Activated CD4-positive, alpha-beta T cell treated with anti-CD3 and anti-CD28 coated beads for 36 hours (primary cell): ENCODE measurements at regions not wholly inside any gene's neighbourhood (a gene's known extent, or its start where the extent isn't known, plus 50 kb on each side); places are given as distances from the start of the nearest gene placed in this dataset.

ENCODE experiments used
- ATAC-seq: fragments of 200-7000 bp; cut with Tn5 transposase; one replicate; pipeline ENCODE4 v1.10.0; 2021; ENCODE audit warnings: mild to moderate bottlenecking, moderate library complexity
- CTCF ChIA-PET: fragments of 350-600 bp; sonication (Branson Sonifier 250); formaldehyde crosslinking; loops from one replicate; lab custom pipeline; 2021; ENCODE audit warnings: antibody characterized with exemption; lab: Charles Lee
- POLR2A ChIA-PET: fragments of 350-600 bp; sonication (Branson Sonifier 250); formaldehyde crosslinking; loops from one replicate; lab custom pipeline; 2021; ENCODE audit warnings: antibody characterized with exemption, inconsistent platforms; lab: Charles Lee
- DNase-seq: peaks from one replicate; pipeline ENCODE4 v3.0.0-alpha.2; 2020
- H3K27ac Mint-ChIP-seq: one replicate; pipeline ENCODE4 v1.8.0; 2021; ENCODE audit warnings: mixed read lengths
- H3K27me3 Mint-ChIP-seq: one replicate; pipeline ENCODE4 v1.8.0; 2021; ENCODE audit warnings: mixed read lengths
- H3K36me3 Mint-ChIP-seq: one replicate; pipeline ENCODE4 v1.8.0; 2021; ENCODE audit warnings: low read depth, mixed read lengths
- H3K4me1 Mint-ChIP-seq: one replicate; pipeline ENCODE4 v1.8.0; 2021; ENCODE audit warnings: mixed read lengths
- H3K4me3 Mint-ChIP-seq: one replicate; pipeline ENCODE4 v1.8.0; 2021; ENCODE audit warnings: mild to moderate bottlenecking, moderate library complexity, mixed read lengths
- H3K9me3 Mint-ChIP-seq: one replicate; pipeline ENCODE4 v1.8.0; 2021; ENCODE audit warnings: low read depth, mixed read lengths
- intact Hi-C, 2 experiments: fragments of 100-400 bp; cut with DNase I in 1 of 2; cut with micrococcal nuclease in 1 of 2; formaldehyde crosslinking; loops; one replicate each; pipeline versions ENCODE4 v1.14.2 to v1.15.1; 2022 to 2024; cut with DNase I, micrococcal nuclease

DNA sequence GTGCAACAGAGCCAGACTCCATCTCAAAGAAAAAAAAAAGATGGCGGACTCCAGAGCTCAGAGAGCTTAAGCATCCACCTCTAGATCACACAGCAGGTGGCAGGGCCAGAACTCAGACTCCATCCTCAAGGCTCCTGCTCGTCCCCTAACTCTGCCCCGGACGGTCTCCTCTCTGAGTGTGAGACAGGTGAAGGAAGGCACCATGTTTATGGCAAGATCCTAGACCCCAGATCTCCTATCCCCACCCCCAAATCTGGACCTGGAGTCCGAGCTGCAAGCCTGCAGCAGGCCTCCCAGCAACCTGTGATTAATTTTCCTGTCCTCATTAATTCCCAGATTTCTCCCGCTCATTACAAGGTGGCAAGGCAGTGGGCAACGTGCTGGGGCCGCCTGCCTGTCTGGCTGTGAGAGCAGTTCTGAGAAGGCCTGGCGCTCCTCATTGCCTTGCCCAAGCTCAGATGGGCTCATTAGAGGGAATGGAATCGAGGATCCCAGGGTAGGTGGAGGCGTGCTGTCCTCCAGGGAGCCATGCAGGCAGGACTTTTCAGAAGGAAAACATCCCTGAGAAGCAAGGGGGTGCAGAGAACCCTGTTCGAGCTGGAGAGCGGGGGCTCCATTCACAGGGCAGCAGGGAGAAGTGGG is 296.6 kb upstream of the RTL1 start:
- intact Hi-C loops = no loop called here
- no peak overlapping the region for H3K4me3 Mint-ChIP-seq
- no peak overlapping the region for H3K27ac Mint-ChIP-seq
- no peak for DNase-seq
- ATAC-seq = no peak
- ChIA-PET CTCF (interaction anchor here (0.6 kb wide), 1 partner anchor 28 kb away, joined by 4 read pairs; no protein-coding TSS in a partner anchor), POLR2A (no interaction called here)
- no peaks in the 10 kb centered on the region for H3K27me3 Mint-ChIP-seq
- peaks cover 6% of the 10 kb centered on the region for H3K9me3 Mint-ChIP-seq
- no peaks in the 10 kb centered on the region for H3K36me3 Mint-ChIP-seq
- no peaks in the 10 kb centered on the region for H3K4me1 Mint-ChIP-seq

DNA sequence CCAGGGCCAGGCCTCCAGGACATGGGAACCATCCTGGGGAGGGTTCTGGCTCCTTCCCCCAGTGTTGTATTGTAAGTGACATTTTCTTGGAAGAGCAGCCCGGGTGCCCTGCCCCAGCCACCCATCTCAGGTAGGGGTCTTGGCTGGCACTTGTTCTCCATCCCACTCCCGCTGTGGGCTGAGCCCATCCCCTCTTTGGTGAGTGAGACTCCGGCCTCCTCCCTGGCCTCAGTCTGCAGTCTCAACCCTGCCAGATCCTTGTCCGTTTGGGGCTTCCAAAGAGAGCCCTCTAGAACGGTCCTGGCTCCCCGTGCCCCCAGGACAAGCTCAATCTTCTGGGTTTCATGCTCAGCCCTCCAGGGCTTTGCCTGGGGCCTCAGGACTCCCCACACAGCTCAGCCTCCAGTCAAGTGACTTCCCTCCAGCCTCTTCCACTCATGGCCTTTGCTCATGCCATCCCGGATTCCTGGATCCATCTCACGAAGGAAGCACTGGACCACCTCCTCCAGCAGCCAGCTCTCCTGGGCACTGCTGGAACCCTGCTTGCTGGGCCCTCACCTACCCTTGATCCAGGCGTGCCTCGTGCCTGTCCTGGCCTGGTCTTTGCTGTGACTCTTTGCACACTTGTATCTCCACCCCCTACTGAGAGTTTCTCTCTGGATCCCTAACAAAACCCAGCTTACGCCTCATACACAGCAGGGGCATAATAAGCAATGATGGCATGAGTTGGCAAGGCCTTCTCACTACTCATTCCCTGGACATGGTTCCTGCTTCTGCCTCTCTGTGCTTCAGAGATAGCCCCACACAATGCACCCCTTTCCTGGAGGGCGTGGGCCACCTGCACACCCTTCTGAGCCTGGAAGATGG is 297.4 kb upstream of the RTL1 start:
- POLR2A ChIA-PET = no interaction called here
- ATAC-seq (no peak), DNase-seq (no peak)
- no peak overlapping the region for H3K4me3 Mint-ChIP-seq
- H3K9me3 Mint-ChIP-seq = peaks cover 13% of the 10 kb centered on the region
- no peaks in the 10 kb centered on the region for H3K27me3 Mint-ChIP-seq
- intact Hi-C loops = no loop called here
- CTCF ChIA-PET = interaction anchor here (0.6 kb wide), 1 partner anchor 29 kb away, joined by 4 read pairs; no protein-coding TSS in a partner anchor
- H3K27ac Mint-ChIP-seq = no peak overlapping the region
- no peaks in the 10 kb centered on the region for H3K4me1 Mint-ChIP-seq
- no peaks in the 10 kb centered on the region for H3K36me3 Mint-ChIP-seq

DNA sequence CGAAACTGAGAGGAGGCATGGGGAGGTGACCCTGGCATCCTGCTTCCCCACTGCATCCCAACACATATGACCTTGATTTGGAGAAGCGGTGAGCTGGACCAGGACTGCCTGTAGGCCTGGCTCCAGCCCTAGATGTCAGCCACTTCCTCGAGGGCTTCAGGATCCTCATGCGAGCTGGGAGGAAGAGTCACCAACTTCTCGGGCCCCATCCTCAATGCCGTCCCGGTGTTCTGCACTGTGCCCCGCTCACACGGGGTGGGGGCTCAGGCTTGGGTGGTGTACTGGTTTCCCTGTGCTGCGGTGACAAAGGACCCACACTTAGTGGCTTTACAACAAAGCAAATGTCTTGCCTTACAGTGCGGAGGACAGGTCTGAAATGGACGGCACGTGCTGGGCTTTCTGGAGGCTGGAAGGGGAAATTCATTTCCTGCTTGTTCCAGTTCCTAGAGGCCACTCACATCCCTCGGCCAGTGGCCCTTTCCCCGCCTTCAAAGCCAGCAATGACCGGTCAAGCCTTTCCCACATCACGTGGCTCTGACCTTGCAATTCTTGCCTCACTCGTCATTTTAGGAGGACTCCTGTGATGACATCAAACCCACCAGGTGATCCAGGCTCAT is 298.1 kb upstream of the RTL1 start:
- Mint-ChIP-seq H3K36me3 (no peaks in the 10 kb centered on the region), H3K27me3 (no peaks in the 10 kb centered on the region), H3K9me3 (peaks cover 17% of the 10 kb centered on the region), H3K4me3 (no peak overlapping the region), H3K27ac (no peak overlapping the region), H3K4me1 (no peaks in the 10 kb centered on the region)
- DNase-seq (no peak), ATAC-seq (no peak)
- POLR2A ChIA-PET = no interaction called here
- CTCF ChIA-PET = no interaction called here
- intact Hi-C loops = no loop called here

DNA sequence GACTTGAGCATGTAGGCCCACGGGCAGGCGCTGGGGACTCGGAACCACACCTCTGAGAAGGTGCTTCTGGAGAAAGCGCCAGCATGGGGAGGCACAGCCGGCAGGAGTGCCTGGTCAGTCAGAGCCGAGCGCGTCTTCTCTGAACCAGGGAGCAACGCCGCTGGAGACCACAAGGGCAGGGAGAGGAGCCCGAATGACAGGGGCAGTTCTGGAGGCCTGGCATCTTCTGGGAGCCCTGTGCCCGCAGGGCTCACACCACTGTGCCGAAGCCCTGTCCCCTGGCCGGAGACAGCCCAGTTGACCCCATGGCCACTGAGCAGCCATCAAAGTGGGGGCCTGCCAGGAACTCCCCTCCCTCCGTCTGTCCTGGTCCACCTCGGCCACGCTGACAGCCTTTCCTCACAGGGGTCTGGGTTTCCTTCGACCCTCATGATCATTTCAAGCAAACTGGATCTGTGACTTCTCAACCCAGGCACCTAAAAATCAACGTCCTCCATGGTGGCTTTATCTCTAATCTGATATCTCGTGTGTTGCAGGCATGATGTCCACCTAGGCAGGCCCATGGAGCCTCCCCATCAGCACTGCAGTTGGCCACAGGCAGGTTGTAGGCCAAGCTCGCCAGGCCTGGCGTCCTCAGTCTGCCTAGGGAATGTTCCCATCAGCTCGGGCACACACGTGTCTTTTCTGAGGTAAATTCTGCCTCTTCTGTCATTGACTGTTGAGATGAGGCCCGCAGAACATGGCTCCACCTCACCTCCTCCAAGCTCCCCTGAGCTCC is 299.3 kb upstream of the RTL1 start:
- DNase-seq = no peak
- H3K4me1 Mint-ChIP-seq = no peaks in the 10 kb centered on the region
- CTCF ChIA-PET = interaction anchor here (0.6 kb wide), 1 partner anchor 187 kb away, joined by 6 read pairs; no protein-coding TSS in a partner anchor
- no peak overlapping the region for H3K4me3 Mint-ChIP-seq
- no peaks in the 10 kb centered on the region for H3K36me3 Mint-ChIP-seq
- no peak for ATAC-seq
- POLR2A ChIA-PET = no interaction called here
- no peak overlapping the region for H3K27ac Mint-ChIP-seq
- no peaks in the 10 kb centered on the region for H3K27me3 Mint-ChIP-seq
- H3K9me3 Mint-ChIP-seq = peaks cover 24% of the 10 kb centered on the region
- intact Hi-C loops = no loop called here

DNA sequence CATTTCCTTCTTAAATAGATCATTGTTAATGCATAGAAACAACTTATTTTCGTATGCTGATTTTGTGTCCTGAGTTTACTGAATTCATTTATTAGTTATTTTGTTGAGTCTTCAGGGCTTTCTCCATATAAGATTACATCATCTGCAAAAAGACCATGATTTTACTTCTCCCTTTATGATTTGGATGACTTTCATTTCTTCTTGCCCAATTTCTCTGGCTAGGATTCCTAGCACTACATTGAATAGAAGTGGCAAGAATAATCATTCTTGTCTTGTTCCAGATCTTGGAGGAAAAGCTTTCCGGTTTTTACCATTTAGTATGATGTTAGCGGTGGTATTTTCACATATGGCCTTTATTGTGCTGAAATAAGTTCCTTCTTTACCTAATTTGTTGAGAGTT is 303.0 kb upstream of the RTL1 start:
- CTCF ChIA-PET = interaction anchor here (0.7 kb wide), 1 partner anchor 127 kb away, joined by 3 read pairs; no protein-coding TSS in a partner anchor
- no peak overlapping the region for H3K4me3 Mint-ChIP-seq
- POLR2A ChIA-PET = no interaction called here
- ATAC-seq (no peak), DNase-seq (no peak)
- H3K27ac Mint-ChIP-seq = no peak overlapping the region
- peaks cover 2% of the 10 kb centered on the region for H3K36me3 Mint-ChIP-seq
- H3K27me3 Mint-ChIP-seq = peaks cover 2% of the 10 kb centered on the region
- peaks cover 46% of the 10 kb centered on the region for H3K9me3 Mint-ChIP-seq
- H3K4me1 Mint-ChIP-seq = no peaks in the 10 kb centered on the region
- intact Hi-C loops = no loop called here

DNA sequence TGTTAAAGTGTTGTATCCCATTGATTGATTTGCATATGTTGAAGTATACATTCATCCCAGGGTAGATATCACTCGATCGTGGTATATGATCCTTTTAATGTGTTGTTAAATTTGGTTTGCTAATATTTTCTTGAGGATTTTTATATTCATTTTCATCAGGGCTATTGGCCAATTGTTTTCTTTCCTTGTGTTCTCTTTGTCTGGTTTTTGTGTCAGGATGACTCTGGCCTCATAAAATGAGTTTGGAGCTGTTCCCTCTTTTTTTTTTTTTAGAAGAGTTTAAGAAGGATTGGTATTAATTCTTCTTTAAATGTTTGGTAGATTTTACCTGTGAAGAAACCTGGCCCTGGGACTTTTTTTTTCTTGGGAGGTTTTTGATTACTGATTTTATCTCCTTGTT is 303.5 kb upstream of the RTL1 start:
- intact Hi-C loops = no loop called here
- H3K4me1 Mint-ChIP-seq = no peaks in the 10 kb centered on the region

DNA sequence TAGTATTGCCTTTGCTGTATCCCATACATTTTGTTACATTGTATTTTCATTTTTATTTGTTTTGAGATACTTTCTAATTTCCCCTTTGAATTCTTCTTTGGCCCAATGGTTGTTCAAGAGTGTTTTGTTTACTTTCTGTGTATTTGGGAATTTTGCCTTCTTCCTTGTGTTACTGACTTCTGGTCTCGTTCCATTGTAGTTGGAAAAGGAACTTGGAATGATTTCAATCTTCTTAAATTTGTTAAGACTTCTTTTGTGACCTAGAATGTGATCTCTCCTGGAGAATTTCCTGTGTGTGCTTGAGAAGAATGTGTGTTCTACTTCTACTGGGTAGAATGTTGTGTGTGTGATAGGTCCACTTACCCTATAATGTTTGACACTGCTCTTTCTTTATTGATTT is 304.4 kb upstream of the RTL1 start:
- ATAC-seq (no peak), DNase-seq (no peak)
- Mint-ChIP-seq H3K9me3 (peaks cover 52% of the 10 kb centered on the region), H3K36me3 (peaks cover 2% of the 10 kb centered on the region), H3K4me1 (no peaks in the 10 kb centered on the region), H3K27ac (no peak overlapping the region), H3K27me3 (peaks cover 2% of the 10 kb centered on the region), H3K4me3 (no peak overlapping the region)
- ChIA-PET POLR2A (no interaction called here), CTCF (no interaction called here)
- intact Hi-C loops = no loop called here

More for the DNA sequence above, 303.5 kb upstream of the RTL1 start:
- H3K9me3 Mint-ChIP-seq = peaks cover 49% of the 10 kb centered on the region
- no peak overlapping the region for H3K27ac Mint-ChIP-seq
- H3K36me3 Mint-ChIP-seq = peaks cover 2% of the 10 kb centered on the region
- ChIA-PET POLR2A (no interaction called here), CTCF (interaction anchor here (0.7 kb wide), 1 partner anchor 127 kb away, joined by 3 read pairs; no protein-coding TSS in a partner anchor)
- DNase-seq (no peak), ATAC-seq (no peak)
- peaks cover 2% of the 10 kb centered on the region for H3K27me3 Mint-ChIP-seq
- no peak overlapping the region for H3K4me3 Mint-ChIP-seq

DNA sequence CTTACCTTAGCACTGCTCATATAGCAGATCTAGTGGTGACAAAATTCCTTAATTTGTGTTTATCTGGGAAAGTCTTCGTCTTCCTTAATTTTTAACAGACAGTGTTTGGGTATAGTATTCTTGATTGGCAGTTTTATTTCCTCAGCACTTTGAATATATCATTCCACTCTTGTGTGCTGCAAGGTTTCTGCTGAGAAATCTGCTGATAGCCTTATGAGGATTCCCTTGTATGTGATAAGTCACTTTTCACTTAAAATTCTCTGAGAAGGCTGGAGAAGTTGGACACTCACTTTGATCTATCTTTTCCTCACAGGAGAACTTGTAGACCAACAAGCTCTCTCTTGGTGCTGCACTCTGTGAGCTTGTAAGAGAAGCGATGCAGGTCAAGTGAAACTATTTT is 306.1 kb upstream of the RTL1 start:
- POLR2A ChIA-PET = no interaction called here
- H3K36me3 Mint-ChIP-seq = peaks cover 2% of the 10 kb centered on the region
- H3K27ac Mint-ChIP-seq = no peak overlapping the region
- CTCF ChIA-PET = no interaction called here
- DNase-seq = no peak
- H3K27me3 Mint-ChIP-seq = peaks cover 2% of the 10 kb centered on the region
- peaks cover 54% of the 10 kb centered on the region for H3K9me3 Mint-ChIP-seq
- no peaks in the 10 kb centered on the region for H3K4me1 Mint-ChIP-seq
- no peak overlapping the region for H3K4me3 Mint-ChIP-seq
- intact Hi-C loops = no loop called here
- no peak for ATAC-seq

DNA sequence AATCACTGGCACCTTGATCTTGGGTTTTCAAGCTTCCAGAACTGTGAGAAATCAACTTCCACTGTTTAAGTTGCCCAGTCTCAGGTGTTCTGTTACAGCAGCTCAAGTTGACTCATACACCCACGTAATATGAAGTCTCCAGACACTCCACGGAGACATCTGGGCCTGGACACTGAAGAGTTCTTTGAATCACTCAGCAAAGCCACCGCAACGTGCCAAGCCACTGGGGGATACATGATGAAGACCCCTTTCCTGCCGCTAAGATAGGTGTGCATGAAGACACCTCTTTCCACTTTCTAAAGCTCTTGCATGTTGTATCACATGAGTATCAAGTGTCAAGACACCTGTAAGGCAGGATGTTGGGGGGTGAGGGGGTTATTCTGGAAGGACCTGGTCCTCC is 311.7 kb upstream of the RTL1 start:
- intact Hi-C loops = no loop called here
- POLR2A ChIA-PET = interaction anchor here (0.6 kb wide), 1 partner anchor 9 kb away, joined by 3 read pairs; no protein-coding TSS in a partner anchor
- peaks cover 2% of the 10 kb centered on the region for H3K27me3 Mint-ChIP-seq
- no peaks in the 10 kb centered on the region for H3K4me1 Mint-ChIP-seq
- H3K9me3 Mint-ChIP-seq = peaks cover 20% of the 10 kb centered on the region
- H3K36me3 Mint-ChIP-seq = no peaks in the 10 kb centered on the region
- DNase-seq = no peak
- no peak overlapping the region for H3K27ac Mint-ChIP-seq
- no peak for ATAC-seq
- H3K4me3 Mint-ChIP-seq = no peak overlapping the region
- CTCF ChIA-PET = interaction anchor here (0.6 kb wide), 1 partner anchor 740 kb away, joined by 3 read pairs; no protein-coding TSS in a partner anchor

DNA sequence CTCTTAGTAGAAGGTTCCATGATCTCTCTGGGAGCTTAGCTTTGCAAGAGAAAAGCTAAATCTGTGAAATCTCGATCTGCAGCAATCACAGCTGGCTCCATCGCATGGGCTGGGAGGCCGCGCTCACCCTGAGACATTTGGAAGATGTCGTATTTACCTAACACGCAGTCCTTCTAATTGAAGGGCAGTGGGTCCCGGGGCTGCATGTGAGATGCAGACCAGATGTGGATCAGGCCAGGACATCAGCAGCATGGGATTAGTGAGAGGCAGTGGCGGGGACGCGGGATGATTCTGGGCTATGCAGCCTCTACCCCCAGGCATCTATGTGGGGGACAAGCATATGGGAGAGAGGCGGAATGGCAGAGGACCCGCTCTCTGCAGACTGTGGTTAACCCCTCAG is 312.4 kb upstream of the RTL1 start:
- no peaks in the 10 kb centered on the region for H3K4me1 Mint-ChIP-seq
- DNase-seq (no peak), ATAC-seq (no peak)
- CTCF ChIA-PET = no interaction called here
- peaks cover 15% of the 10 kb centered on the region for H3K9me3 Mint-ChIP-seq
- H3K36me3 Mint-ChIP-seq = no peaks in the 10 kb centered on the region
- H3K27me3 Mint-ChIP-seq = peaks cover 2% of the 10 kb centered on the region
- H3K4me3 Mint-ChIP-seq = no peak overlapping the region
- POLR2A ChIA-PET = no interaction called here
- no peak overlapping the region for H3K27ac Mint-ChIP-seq
- intact Hi-C loops = no loop called here
